DND-41 (cell line): ENCODE measurements at regions not wholly inside any gene's neighbourhood (a gene's known extent, or its start where the extent isn't known, plus 50 kb on each side); places are given as distances from the start of the nearest gene placed in this dataset.

ENCODE experiments used
- EZH2 ChIP-seq: IDR thresholded peaks from 3 replicates; pipeline ENCODE4 v1.6.1; 2012; ENCODE audit warnings: borderline replicate concordance, low read depth, mild to moderate bottlenecking, moderate library complexity, low read length, inconsistent platforms; ENCODE audit not compliant: severe bottlenecking
- TF ChIP-seq, protein P1 (sequence below): IDR thresholded peaks from 2 replicates; pipeline ENCODE4 v1.5.1; 2012; ENCODE audit warnings: borderline replicate concordance, low read length, moderate library complexity, mild to moderate bottlenecking; ENCODE audit not compliant: poor library complexity, severe bottlenecking; ENCODE audit errors: extremely low read depth

- TF ChIP-seq, protein P1, sequence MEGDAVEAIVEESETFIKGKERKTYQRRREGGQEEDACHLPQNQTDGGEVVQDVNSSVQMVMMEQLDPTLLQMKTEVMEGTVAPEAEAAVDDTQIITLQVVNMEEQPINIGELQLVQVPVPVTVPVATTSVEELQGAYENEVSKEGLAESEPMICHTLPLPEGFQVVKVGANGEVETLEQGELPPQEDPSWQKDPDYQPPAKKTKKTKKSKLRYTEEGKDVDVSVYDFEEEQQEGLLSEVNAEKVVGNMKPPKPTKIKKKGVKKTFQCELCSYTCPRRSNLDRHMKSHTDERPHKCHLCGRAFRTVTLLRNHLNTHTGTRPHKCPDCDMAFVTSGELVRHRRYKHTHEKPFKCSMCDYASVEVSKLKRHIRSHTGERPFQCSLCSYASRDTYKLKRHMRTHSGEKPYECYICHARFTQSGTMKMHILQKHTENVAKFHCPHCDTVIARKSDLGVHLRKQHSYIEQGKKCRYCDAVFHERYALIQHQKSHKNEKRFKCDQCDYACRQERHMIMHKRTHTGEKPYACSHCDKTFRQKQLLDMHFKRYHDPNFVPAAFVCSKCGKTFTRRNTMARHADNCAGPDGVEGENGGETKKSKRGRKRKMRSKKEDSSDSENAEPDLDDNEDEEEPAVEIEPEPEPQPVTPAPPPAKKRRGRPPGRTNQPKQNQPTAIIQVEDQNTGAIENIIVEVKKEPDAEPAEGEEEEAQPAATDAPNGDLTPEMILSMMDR = no peak
- TF ChIP-seq EZH2 = no peak
These were observed 175.2 kb downstream of the PSAT1 start for GRCh38 chr9:78472111-78472510.
